Astrocyte (in vitro differentiated cells and primary cell): ENCODE measurements at regions not wholly inside any gene's neighbourhood (a gene's known extent, or its start where the extent isn't known, plus 50 kb on each side); places are given as distances from the start of the nearest gene placed in this dataset.

Experiments used
- DNase-seq: peaks from one replicate; pipeline ENCODE4 v3.0.0-alpha.2; 2010; ENCODE audit warnings: low read depth
- FAIRE-seq: peaks from 2 replicates; lab custom pipeline; 2011; peaks lifted over from hg19 to GRCh38; lab: Jason Lieb, UNC
- H2AFZ ChIP-seq: 2 replicates; pipeline ENCODE4 v1.6.0; 2012; ENCODE audit warnings: low read depth, low read length, inconsistent platforms
- H3K27ac ChIP-seq: 2 replicates; pipeline ENCODE4 v1.5.1; 2011; ENCODE audit warnings: low read depth, low read length, inconsistent platforms
- H3K27me3 ChIP-seq: 2 replicates; pipeline ENCODE4 v1.6.0; 2011; ENCODE audit warnings: low read length, inconsistent platforms; ENCODE audit not compliant: insufficient read depth
- H3K36me3 ChIP-seq: 2 replicates; pipeline ENCODE4 v1.5.1; 2011; ENCODE audit warnings: low read length, inconsistent platforms; ENCODE audit not compliant: insufficient read depth
- H3K4me1 ChIP-seq: 2 replicates; pipeline ENCODE4 v1.5.1; 2011; ENCODE audit warnings: low read length, inconsistent platforms; ENCODE audit not compliant: insufficient read depth
- H3K4me2 ChIP-seq: 2 replicates; pipeline ENCODE4 v1.6.0; 2012; ENCODE audit warnings: low read length, inconsistent platforms
- H3K4me3 ChIP-seq: 2 replicates; pipeline ENCODE4 v1.5.1; 2011; ENCODE audit warnings: low read depth, mild to moderate bottlenecking, low read length, inconsistent platforms; ENCODE audit not compliant: insufficient read depth
- H3K79me2 ChIP-seq: 2 replicates; pipeline ENCODE4 v1.6.0; 2012; ENCODE audit warnings: mild to moderate bottlenecking, low read length, inconsistent platforms; ENCODE audit not compliant: insufficient read depth
- H3K9ac ChIP-seq: 2 replicates; pipeline ENCODE4 v1.6.0; 2012; ENCODE audit warnings: mild to moderate bottlenecking, low read length, inconsistent platforms
- H3K9me3 ChIP-seq: 2 replicates; pipeline ENCODE4 v1.5.1; 2012; ENCODE audit warnings: low read depth, mild to moderate bottlenecking, low read length, inconsistent platforms; ENCODE audit not compliant: insufficient read depth
- H4K20me1 ChIP-seq: 2 replicates; pipeline ENCODE4 v1.6.0; 2012; ENCODE audit warnings: low read length, inconsistent platforms; ENCODE audit not compliant: insufficient read depth
- H3K27ac Mint-ChIP-seq: one replicate; pipeline ENCODE4 v1.8.0; 2021; ENCODE audit warnings: mild to moderate bottlenecking, mixed read lengths; ENCODE audit not compliant: unreplicated experiment
- H3K27me3 Mint-ChIP-seq: one replicate; pipeline ENCODE4 v1.8.0; 2021; ENCODE audit warnings: low read depth, mixed read lengths; ENCODE audit not compliant: unreplicated experiment
- H3K36me3 Mint-ChIP-seq: one replicate; pipeline ENCODE4 v1.8.0; 2021; ENCODE audit warnings: low read depth, mixed read lengths; ENCODE audit not compliant: unreplicated experiment
- H3K4me1 Mint-ChIP-seq: one replicate; pipeline ENCODE4 v1.8.0; 2021; ENCODE audit warnings: low read depth, mixed read lengths; ENCODE audit not compliant: unreplicated experiment
- H3K4me3 Mint-ChIP-seq: one replicate; pipeline ENCODE4 v1.8.0; 2021; ENCODE audit warnings: mild to moderate bottlenecking, moderate library complexity, mixed read lengths; ENCODE audit not compliant: unreplicated experiment
- H3K9me3 Mint-ChIP-seq: one replicate; pipeline ENCODE4 v1.8.0; 2021; ENCODE audit warnings: mild to moderate bottlenecking, mixed read lengths; ENCODE audit not compliant: unreplicated experiment
- EZH2 ChIP-seq: IDR thresholded peaks from 2 replicates; pipeline ENCODE4 v1.6.1; 2012; ENCODE audit warnings: mild to moderate bottlenecking, low read length, inconsistent platforms; ENCODE audit not compliant: insufficient read depth
- TF ChIP-seq, protein P1 (sequence below): IDR thresholded peaks from 2 replicates; pipeline ENCODE4 v1.5.1; 2011; ENCODE audit warnings: low read depth, mild to moderate bottlenecking, inconsistent platforms, low read length, moderate library complexity; ENCODE audit not compliant: insufficient read depth

DNA sequence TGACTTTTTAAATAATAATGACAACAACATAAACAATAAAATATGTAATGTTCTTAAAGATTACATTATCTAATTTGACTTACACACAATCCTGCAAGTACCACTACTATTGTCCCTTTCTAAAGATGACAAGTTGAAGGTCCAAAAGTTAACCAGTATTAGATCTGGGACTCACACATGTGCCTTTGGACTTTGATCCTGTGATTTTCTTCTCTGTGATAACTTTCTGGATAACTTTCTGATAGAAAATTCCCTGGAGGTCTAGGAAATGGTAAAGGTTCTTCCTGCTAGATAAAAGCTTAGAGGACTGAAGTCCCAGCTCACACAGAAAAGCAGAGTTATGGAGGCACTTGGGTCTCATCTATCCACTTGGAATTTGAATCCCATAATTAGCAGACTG lies 311.9 kb upstream of the KLHL29 start:
- Histone ChIP-seq H3K4me3 (no peak overlapping the region), H3K9ac (no peak overlapping the region), H2AFZ (no peak overlapping the region), H3K27ac (no peak overlapping the region), H3K4me2 (no peak overlapping the region), H4K20me1 (no peaks in the 10 kb centered on the region), H3K79me2 (no peaks in the 10 kb centered on the region), H3K36me3 (no peaks in the 10 kb centered on the region), H3K27me3 (no peaks in the 10 kb centered on the region), H3K4me1 (no peaks in the 10 kb centered on the region), H3K9me3 (peaks cover 8% of the 10 kb centered on the region)
- no peak for TF ChIP-seq EZH2
- TF ChIP-seq, protein P1, sequence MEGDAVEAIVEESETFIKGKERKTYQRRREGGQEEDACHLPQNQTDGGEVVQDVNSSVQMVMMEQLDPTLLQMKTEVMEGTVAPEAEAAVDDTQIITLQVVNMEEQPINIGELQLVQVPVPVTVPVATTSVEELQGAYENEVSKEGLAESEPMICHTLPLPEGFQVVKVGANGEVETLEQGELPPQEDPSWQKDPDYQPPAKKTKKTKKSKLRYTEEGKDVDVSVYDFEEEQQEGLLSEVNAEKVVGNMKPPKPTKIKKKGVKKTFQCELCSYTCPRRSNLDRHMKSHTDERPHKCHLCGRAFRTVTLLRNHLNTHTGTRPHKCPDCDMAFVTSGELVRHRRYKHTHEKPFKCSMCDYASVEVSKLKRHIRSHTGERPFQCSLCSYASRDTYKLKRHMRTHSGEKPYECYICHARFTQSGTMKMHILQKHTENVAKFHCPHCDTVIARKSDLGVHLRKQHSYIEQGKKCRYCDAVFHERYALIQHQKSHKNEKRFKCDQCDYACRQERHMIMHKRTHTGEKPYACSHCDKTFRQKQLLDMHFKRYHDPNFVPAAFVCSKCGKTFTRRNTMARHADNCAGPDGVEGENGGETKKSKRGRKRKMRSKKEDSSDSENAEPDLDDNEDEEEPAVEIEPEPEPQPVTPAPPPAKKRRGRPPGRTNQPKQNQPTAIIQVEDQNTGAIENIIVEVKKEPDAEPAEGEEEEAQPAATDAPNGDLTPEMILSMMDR = no peak
- Mint-ChIP-seq H3K4me1 (peaks cover 3% of the 10 kb centered on the region), H3K4me3 (no peak overlapping the region), H3K27ac (no peak overlapping the region), H3K36me3 (no peaks in the 10 kb centered on the region), H3K27me3 (peaks cover 30% of the 10 kb centered on the region), H3K9me3 (no peaks in the 10 kb centered on the region)
- no peak for FAIRE-seq
- no peak for DNase-seq

DNA sequence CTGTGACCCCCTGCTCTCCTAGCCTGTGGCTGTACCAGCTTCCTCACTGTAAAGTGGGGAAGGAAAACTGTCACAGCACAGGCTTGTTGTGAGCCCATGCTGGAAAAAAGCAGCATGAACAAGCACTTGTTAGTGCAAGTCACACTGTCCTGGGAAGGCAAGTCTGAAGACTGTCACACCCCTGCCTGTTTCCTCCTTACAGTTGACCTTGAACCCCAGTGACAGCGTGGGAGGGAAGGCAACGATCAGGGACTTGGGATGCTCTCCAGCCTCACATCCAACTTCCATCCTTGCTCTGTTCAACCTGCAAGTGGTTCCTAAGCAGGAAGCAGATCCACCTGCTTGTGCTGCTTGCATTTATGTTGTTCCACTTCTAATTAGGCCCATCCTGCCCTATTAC lies 311.3 kb upstream of the KLHL29 start:
- H3K27ac Mint-ChIP-seq = no peak overlapping the region
- Histone ChIP-seq H3K36me3 (no peaks in the 10 kb centered on the region), H3K4me2 (no peak overlapping the region), H3K9me3 (peaks cover 8% of the 10 kb centered on the region), H3K79me2 (no peaks in the 10 kb centered on the region), H3K9ac (no peak overlapping the region), H4K20me1 (no peaks in the 10 kb centered on the region), H3K27ac (no peak overlapping the region), H2AFZ (no peak overlapping the region), H3K4me1 (no peaks in the 10 kb centered on the region), H3K4me3 (no peak overlapping the region), H3K27me3 (no peaks in the 10 kb centered on the region)
- peaks cover 3% of the 10 kb centered on the region for H3K4me1 Mint-ChIP-seq
- no peak for FAIRE-seq
- H3K36me3 Mint-ChIP-seq = no peaks in the 10 kb centered on the region
- TF ChIP-seq EZH2 = no peak
- TF ChIP-seq, protein P1 = no peak
- no peak for DNase-seq
- H3K27me3 Mint-ChIP-seq = peaks cover 29% of the 10 kb centered on the region
- H3K4me3 Mint-ChIP-seq = no peak overlapping the region
- no peaks in the 10 kb centered on the region for H3K9me3 Mint-ChIP-seq

DNA sequence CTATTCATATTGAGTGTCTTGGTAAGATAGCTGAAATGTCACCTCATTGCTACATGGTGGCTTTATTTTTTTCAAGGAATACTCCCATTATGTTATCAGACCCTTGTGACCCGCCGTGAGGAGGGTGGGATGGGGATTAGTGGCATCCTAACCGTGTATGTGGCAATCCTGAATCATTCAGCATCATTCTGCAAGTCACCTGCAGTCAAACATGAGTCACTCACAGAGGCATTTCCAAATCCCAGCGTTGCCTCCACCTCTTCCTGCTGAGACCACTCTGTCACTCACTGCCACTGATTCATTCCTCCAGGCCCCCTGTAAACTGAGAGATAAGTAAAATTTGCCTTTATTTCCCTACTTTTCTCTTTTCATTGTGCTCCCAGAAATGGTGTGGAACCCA lies 307.4 kb upstream of the KLHL29 start:
- Histone ChIP-seq H2AFZ (no peak overlapping the region), H3K4me1 (no peaks in the 10 kb centered on the region), H3K27me3 (no peaks in the 10 kb centered on the region), H4K20me1 (no peaks in the 10 kb centered on the region), H3K79me2 (no peaks in the 10 kb centered on the region), H3K9me3 (peaks cover 2% of the 10 kb centered on the region), H3K27ac (no peak overlapping the region), H3K9ac (no peak overlapping the region), H3K36me3 (no peaks in the 10 kb centered on the region), H3K4me3 (no peak overlapping the region), H3K4me2 (no peak overlapping the region)
- TF ChIP-seq, protein P1 = no peak
- no peak for TF ChIP-seq EZH2
- H3K4me1 Mint-ChIP-seq = peaks cover 3% of the 10 kb centered on the region
- DNase-seq (no peak), FAIRE-seq (no peak)
- H3K4me3 Mint-ChIP-seq = no peak overlapping the region
- no peak overlapping the region for H3K27ac Mint-ChIP-seq
- H3K27me3 Mint-ChIP-seq = peaks cover 19% of the 10 kb centered on the region
- H3K9me3 Mint-ChIP-seq = no peaks in the 10 kb centered on the region
- no peaks in the 10 kb centered on the region for H3K36me3 Mint-ChIP-seq
